Sciatic nerve (tissue), 2 donors: ENCODE measurements at regions not wholly inside any gene's neighbourhood (a gene's known extent, or its start where the extent isn't known, plus 50 kb on each side); places are given as distances from the start of the nearest gene placed in this dataset.
"Not testable (repeated sequence)": the region's sequence is repeated elsewhere in the genome, so short reads cannot be mapped to it uniquely, and the experiment has no call there.

ENCODE experiments used
- ATAC-seq: fragments of 200-7000 bp; cut with Tn5 transposase; one replicate; pipeline ENCODE4 v1.9.1; 2020; ENCODE audit warnings: mild to moderate bottlenecking, moderate library complexity
- DNase-seq: peaks from one replicate; pipeline ENCODE4 v3.0.0-alpha.2; 2020; ENCODE audit warnings: low spot score
- intact Hi-C: fragments of 100-400 bp; cut with DNase I; formaldehyde crosslinking; loops from one replicate; pipeline ENCODE4 v1.14.2; 2022
- donor health status: DM: no; HTN: no; CAD: no.
- donor health status: DM: no; HTN: no; CAD: no.

DNA sequence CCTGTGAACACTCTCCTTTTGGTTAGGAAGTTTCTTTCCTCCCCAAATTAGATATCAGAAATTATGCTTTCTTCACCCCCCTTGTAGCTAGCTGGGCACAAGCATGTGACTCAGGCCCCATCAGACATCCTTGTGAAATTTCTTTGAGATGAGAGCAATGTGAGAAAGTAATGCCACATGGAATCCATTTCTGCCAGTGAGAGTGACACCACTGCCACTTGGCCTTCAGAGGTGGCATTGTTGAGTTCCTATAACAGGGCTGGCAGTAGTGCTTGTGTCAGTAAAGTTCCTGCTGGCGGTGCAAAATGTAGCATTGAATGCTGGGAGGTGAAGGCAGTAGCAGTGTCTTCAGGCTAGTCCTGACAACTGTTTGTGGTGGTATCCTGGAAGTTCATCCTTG, 80.7 kb upstream of the ZNF280D start:
- intact Hi-C loops: no loop called here

DNA sequence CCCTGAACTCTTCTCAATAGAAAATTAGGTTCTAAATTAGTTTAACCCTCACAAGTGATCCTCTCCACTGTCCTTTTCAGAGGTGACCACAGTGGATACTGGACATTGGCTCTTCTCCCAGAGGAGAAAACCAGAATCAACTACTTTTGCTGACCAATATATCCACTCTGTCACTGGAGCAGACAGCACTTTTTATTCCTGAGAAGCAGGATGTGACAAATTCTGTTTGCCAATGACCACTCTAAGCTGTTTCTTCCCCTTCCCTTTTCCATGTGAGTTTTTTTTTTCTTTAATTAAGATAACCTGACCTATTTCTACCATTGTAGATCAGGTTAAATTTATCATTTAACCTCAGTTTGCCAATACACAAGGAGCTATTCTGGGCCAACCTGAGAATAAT, 79.7 kb upstream of the ZNF280D start:
- no peak for DNase-seq
- ATAC-seq: peak; percentile 16
- intact Hi-C loops: no loop called here

More for the DNA sequence above, 80.7 kb upstream of the ZNF280D start:
- ATAC-seq: peak; percentile 20
- no peak for DNase-seq

DNA sequence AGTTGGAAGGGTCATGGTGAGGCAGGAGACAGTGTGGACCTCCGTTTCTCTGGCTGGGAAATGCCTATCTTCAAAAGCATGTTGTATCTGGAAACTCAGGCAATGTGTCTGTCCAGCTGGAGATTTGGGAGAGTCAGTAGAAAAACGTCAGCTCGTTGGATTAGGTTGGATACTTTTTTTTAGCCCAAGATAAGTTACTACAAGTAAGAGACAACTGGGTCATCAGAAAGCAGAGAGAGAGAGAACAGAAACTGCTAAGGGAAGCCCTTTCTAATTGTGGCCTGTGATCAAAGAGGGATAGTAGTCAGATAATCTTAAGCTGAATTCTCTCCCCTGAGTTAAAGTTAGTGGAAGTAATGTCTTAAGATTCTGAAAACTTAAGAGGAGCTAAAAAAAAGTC, 78.9 kb upstream of the ZNF280D start:
- DNase-seq: no peak
- peak; percentile 8 for ATAC-seq
- intact Hi-C loops: no loop called here

DNA sequence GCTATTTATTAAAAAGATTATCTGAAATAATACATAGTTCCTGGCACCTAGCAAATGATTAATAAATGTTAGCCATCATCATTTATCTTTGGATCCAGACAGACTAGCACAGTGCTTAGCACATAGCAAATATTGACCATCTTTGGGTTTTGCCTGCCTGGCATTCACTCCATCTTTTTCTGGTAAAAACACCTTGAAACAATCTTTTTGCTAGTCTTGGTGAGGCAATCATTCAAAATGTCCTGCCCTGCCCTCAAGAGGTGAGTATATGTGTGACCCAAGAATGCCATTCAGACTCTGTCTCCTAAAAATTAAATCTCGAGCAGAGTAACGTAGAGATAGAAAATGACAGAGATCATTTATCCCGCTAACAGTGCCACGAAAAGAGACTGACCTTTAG, 78.3 kb upstream of the ZNF280D start:
- no peak for ATAC-seq
- intact Hi-C loops: no loop called here
- no peak for DNase-seq

DNA sequence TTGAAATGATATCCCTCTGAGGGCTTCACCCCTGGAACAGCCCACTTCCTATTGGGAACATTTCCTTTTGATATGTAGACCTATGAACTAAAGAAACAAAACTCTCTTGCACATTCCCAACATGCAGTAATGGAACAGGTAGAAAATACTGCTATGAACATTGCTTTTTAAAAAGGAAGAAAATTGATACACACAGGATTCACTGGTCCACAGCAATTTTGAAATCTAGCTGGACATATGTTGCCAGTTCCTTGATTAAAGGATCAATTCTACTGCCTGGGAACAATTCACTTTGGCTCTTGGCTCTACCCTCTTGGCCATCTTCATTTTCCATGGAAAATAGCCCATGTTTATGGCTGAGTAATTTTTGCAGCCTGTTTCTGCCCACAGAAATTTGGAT, 74.9 kb upstream of the ZNF280D start:
- intact Hi-C loops: no loop called here
- DNase-seq (no peak), ATAC-seq (no peak)

DNA sequence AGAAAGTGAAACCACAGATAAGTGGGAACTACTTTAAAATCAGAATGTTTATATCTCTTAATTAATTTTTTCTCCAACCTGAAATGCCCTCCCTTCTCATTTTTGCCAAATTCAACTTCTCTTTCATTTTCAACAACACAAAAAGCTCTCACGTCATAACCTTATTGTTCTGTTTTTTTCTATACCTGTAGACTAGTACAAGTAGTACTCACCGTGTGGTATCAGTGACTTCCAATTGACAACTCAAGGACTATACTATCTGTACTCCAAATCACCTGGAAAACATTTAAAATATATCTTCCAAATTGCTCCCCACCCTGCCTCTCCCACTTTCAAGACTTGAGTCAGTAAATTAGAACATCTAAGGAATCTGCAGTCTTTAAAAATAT, 72.8 kb upstream of the ZNF280D start:
- peak; percentile 52 for ATAC-seq
- intact Hi-C loops: no loop called here
- DNase-seq: no peak

DNA sequence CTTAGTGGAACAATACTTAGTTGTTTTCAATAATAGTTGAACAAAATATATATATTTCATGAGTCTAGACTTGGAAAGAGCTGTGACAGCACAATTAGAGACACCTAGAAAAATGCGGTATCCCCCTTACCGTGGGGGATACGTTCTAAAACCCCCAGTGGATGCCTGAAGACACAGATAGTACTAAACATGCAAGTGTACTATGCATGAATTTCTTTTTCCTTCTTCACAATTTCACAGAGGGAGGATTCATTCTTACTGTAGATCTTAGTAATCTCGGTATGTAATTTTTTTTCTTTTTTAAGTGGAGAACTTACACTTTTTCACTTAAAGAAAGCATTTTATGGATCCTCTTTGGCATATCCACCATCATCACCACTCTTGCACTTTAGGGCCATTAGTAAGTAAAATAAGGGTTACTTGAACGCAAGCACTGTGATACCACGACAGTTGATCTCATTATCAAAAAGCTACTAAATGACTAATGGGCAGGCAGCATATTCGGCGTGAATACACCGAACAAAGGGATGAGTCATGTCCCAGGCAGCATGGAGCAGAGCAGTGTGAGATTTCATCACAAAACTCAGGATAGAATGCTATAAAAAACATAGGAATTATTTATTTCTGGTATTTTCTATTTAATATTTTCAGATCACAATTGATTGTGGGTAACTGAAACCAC, 72.3 kb upstream of the ZNF280D start:
- intact Hi-C loops: no loop called here
- ATAC-seq (peak; percentile 96), DNase-seq (no peak)

DNA sequence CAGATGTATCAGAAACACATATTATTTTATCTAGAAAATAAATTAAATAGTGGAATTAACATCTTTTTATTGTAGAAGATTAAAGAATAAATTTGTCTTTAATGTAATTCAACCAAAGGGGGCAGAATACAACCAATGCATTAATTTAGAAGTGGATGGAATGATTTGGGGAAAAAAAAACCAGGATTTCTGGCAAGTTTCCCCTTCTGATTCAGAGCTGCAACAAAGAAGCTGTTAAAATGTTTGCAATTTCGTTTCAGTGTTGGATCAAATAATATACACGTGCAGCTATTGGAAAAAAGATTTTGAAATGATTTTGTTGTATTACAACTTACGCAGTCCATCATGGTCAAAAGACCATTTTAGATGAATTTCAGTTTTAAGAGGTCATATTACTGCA, 71.6 kb upstream of the ZNF280D start:
- no peak for DNase-seq
- intact Hi-C loops: no loop called here
- ATAC-seq: peak; percentile 35

DNA sequence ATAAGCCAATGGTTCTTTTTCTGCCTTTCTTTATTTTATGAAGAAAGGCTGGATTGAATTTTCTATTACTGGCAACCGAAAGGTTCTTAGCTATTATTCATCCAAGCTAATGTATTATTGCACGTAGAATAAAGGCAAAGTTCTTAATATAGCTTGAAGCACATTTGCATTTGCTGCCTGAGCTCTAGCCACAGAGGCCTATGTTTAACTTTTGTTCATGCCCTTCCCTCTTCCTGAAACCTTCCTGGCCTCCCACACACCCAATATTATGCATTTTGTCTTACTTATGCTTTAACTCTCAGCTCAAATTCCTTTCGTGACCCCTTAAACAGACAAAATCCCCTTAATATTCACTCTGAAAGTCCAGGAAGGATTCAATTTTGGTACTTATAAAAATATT, 71.0 kb upstream of the ZNF280D start:
- intact Hi-C loops: no loop called here
- ATAC-seq: no peak
- DNase-seq: no peak

DNA sequence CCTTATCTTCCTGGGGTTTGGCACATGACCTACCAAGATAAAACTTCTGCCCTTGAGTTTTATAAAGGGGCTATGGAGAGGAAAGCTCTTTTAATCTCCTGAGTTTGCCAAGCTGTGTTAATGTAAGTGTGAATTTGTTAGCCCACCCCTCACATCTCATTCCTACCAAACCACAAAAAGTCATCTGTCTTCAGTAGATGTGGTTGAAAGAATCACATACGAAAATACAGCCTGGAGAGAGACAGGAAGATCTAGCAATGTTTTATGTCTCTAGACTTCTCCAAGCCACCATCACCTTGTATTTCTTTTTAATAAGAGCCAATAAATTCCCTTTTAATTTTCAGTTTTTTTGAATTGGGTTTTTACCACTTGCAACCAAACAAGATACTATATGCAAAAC, 68.9 kb upstream of the ZNF280D start:
- DNase-seq (no peak), ATAC-seq (no peak)
- intact Hi-C loops: no loop called here

DNA sequence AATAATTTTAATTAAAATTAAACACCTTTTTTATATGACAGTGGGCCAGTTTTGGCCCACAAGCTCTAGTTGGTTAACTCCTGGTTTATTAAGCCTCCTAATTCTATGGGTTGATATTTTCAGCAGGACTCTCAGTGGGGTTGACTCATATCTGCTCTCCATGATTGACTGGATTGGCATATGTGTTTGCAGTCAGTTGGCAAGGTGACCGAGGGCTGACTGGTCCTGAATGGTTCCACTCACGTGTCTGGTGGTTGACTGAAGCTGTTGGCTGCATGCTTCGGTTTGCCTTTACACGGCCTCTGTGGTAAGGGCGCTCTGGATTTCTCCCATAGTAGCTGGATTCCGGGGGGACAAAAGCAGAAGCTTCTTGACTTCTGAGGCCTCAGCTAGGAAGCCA, 65.3 kb upstream of the ZNF280D start:
- ATAC-seq (no peak), DNase-seq (no peak)
- intact Hi-C loops: no loop called here

DNA sequence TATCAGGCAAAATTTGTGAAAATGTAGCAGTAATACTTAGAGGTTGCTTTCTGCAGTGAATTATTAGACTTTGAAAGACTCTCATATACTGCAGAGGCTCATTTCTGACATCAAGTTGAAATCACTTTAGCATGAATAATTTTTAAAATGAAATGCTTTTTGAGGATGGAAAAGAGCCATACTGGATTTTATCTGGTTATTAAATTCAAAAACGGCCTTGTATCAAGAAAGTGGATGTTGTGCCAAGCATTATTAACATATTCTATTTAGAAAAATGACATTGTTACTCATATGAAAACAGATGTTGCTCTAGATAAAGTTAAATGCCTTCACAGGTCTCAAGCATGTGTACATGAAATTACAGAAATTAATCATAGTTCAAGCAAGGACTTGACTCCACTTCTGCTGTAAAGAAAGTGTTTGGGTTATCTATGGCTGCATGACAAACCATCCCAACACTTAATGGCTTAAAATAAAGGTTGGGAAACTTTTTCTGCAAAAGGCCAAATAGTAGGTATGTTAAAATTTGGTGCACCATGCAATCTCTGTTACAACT, 64.5 kb upstream of the ZNF280D start:
- DNase-seq: no peak
- ATAC-seq: no peak
- intact Hi-C loops: no loop called here

DNA sequence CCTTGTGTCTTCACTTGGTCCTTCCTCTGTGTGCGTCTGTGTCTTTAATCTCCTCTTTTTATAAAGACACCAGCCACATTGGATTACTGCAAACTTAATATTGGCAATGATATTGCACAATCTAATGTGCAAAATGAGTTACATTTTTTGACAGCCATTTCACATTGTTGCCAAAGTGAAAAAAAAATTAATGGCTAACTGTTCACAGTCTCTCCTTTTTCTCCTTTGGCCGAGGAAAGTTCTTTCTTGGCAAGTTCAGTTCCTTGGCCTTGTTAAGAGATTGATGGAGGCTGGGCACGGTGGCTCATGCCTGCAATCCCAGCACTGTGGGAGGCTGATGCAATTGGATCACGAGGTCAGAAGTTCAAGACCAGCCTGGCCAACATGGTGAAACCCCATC, 62.2 kb upstream of the ZNF280D start:
- DNase-seq (no peak), ATAC-seq (peak; percentile 86)
- intact Hi-C loops: no loop called here

DNA sequence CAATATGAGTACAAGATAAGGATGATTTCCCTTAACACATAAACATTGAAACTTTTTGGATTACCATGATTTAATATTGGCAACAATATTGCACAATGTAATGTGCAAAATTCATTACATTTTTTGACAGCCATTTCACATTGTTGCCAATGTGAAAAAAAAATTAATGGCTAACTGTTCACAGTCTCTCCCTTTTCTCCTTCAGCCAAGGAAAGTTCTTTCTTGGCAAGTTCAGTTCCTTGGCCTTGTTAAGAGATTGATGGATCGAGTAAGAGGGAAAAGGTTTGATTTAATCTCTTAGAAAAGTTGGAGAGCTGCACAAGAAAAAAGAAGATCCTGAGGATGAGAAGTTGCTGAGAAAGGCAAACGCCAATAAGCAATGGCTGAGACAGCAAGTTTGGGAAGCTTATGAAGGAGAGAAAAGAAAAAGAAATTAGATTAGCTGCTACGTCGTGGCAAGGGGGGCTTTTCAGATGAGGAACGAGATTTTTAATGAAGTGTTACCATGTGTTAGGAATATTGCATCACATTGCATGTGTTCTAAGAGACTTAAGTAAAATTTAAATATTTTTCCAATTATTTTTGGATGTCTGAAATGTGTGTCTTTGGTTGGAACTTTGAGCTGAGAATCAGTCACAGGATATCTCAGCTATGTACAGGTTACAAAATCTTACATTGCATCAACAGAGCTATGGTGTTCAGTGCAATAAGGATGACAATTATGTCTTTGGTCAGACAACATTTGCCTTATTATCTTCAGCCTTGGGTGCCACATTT, 61.4 kb upstream of the ZNF280D start:
- peak; percentile 80 for ATAC-seq
- intact Hi-C loops: no loop called here
- no peak for DNase-seq

DNA sequence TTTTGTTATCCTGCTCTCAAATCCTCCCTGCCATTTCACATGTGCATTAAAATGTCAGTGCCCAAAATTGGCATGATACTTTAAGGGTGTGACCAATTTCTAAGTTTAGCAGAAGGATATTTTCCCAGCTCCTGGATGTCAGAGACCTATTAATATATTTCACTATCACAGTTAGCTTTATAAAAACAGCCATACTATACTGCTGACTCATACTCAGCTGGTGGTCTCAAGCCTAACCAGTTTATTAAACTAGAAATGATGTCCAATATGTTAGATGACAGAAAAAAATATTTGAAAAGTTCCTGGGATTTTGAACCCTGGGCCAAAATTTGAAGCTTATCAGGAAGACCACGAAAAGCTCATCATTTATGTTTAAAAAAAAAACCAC, 60.9 kb upstream of the ZNF280D start:
- ATAC-seq: no peak
- no peak for DNase-seq
- intact Hi-C loops: no loop called here

DNA sequence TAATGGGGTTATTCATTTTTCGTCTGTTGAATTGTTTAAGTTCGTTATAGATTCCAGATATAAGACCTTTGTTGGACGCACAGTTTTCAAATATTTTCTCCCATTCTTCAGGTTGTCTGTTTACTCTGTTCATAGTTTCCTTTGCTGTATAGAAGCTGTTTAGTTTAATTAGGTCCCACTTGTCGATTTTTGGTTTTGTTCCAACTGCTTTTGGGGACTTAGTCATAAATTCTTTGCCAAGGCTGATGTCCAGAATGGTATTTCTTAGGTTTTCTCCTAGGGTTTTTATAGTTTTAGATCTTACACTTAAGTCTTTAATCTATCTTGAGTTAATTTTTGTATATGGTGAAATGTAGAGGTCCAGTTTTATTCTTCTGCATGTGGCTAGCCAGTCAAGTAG, 58.9 kb upstream of the ZNF280D start:
- intact Hi-C loops: no loop called here
- no peak for ATAC-seq

DNA sequence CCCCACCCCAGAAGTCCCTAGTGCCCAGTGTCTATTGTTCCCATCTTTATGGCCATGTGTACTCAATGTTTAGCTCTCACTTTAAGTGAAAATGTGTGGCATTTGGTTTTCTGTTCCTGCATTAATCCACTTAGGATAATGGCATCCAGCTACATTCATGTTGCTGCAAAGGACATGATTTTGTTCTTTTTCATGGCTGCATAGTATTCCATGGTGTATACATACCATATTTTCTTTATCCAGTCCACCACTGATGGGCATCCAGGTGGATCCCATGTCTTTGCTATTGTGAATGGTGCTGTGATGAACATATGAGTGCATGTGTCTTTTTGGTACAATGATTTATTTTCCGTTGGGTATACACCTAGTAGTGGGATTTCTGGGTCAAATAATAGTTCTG, 58.2 kb upstream of the ZNF280D start:
- DNase-seq, intact Hi-C loops, ATAC-seq: not testable (repeated sequence)

More for the DNA sequence above, 58.9 kb upstream of the ZNF280D start:
- no peak for DNase-seq

DNA sequence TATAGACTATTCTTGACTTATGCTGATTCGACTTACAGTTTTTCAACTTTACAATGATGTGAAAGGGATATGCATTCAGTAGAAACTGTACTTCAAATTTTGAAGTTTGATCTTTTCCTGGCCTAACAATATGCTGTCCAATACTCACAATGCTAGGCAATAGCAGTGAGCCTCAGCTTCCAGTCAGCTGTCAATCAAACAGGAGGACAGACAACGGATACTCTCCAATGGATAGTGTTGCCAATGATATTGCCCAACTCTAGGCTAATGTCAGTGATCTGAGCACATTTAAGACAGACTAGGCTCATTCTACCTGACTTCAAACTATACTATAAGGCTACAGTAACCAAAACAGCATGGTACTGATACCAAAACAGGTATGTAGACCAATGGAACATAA, 55.0 kb upstream of the ZNF280D start:
- intact Hi-C loops: no loop called here
- ATAC-seq (no peak), DNase-seq (no peak)

DNA sequence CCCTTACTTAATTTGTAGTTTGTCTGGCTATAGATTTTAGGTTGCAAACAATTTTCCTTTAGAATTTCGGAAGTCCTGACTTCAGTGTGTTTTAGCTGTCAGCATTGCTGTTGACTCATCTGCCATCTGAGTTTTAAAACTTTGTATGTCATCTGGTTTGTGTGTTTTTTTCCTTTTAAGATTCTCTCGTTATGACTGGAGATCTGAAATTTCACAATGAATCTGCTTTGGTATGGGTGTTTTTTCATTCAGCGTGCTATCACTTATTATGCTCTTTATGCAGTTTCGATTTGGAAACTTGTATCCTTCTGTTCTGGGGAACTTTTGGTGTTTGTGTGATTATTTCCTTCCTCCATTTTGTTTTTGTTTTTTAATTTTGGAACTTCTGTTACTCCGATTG, 53.7 kb upstream of the ZNF280D start:
- ATAC-seq: no peak
- no peak for DNase-seq
- intact Hi-C loops: no loop called here

DNA sequence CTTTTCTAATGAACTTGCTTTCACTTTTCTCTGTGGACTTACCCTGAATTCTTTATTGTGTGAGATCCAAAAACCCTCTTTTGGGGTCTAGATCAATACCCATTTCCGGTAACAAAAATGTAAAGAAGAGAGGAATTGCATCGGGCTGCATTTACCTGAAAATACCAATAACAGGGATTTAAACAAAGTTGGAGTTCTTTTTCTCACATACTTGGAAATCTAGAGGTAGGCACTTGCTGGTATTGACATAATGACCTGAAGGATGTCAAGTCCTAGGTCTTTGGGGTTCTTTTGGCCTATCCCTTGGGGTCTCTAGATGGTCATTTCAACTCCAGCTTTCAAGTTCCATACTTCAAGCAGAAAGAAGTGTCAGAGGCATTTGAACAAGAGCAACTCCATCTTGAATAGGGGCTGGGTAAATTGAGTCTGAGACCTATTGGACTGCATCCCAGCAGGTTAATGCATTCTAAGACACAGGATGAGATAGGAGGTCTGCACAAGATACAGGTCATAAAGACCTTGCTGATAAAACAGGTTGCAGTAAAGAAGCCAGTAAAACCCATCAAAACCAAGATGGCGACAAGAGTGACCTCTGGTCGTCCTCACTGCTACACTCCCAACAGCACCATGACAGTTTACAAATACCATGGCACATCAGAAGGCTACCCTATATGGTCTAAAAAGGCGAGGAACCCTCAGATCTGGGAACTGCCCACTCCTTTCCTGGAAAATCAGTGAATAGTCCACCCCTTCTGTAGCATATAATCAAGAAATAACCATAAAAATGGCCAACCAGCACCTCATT, 50.8 kb upstream of the ZNF280D start:
- no peak for ATAC-seq
- intact Hi-C loops: no loop called here
- DNase-seq: no peak
